ENCODE measurements at regions not wholly inside any gene's neighbourhood (a gene's known extent, or its start where the extent isn't known, plus 50 kb on each side); places are given as distances from the start of the nearest gene placed in this dataset.

GRCh38 chr2:236853585-236854051 lies 232.1 kb upstream of the COPS8 start:
- no peak for ATAC-seq
- Histone ChIP-seq H3K27ac (no peak overlapping the region), H3K27me3 (ENCODE audit: low read depth) (no peaks in the 10 kb centered on the region), H3K36me3 (no peaks in the 10 kb centered on the region), H3K9me3 (no peaks in the 10 kb centered on the region), H3K4me1 (no peaks in the 10 kb centered on the region), H3K4me3 (no peak overlapping the region)
- no peak for TF ChIP-seq CTCF (IDR thresholded peaks at IDR 0.05)
- intact Hi-C loops (cut with DNase I): no loop called here
- no peak for DNase-seq

GRCh38 chr2:236855176-236855865 lies 230.4 kb upstream of the COPS8 start:
- ATAC-seq: no peak
- DNase-seq: no peak
- Histone ChIP-seq H3K36me3 (no peaks in the 10 kb centered on the region), H3K27me3 (ENCODE audit: low read depth) (no peaks in the 10 kb centered on the region), H3K4me1 (no peaks in the 10 kb centered on the region), H3K9me3 (no peaks in the 10 kb centered on the region), H3K4me3 (no peak overlapping the region), H3K27ac (no peak overlapping the region)
- intact Hi-C loops (cut with DNase I): no loop called here
- TF ChIP-seq CTCF (IDR thresholded peaks at IDR 0.05): no peak

- intact Hi-C loops (cut with DNase I): no loop called here
- ATAC-seq (no peak), DNase-seq (no peak)
- Histone ChIP-seq H3K9me3 (no peaks in the 10 kb centered on the region), H3K27me3 (ENCODE audit: low read depth) (no peaks in the 10 kb centered on the region), H3K4me3 (no peak overlapping the region), H3K27ac (no peak overlapping the region), H3K4me1 (no peaks in the 10 kb centered on the region), H3K36me3 (no peaks in the 10 kb centered on the region)
- TF ChIP-seq CTCF (IDR thresholded peaks at IDR 0.05): no peak
Measured at GRCh38 chr2:236855866-236856847, 229.5 kb upstream of the COPS8 start.

- DNase-seq (no peak), ATAC-seq (no peak)
- H3K9me3 ChIP-seq: no peaks in the 10 kb centered on the region
- H3K4me1 ChIP-seq: no peaks in the 10 kb centered on the region
- no peak overlapping the region for H3K4me3 ChIP-seq
- no peak overlapping the region for H3K27ac ChIP-seq
- intact Hi-C loops (cut with DNase I): no loop called here
- no peaks in the 10 kb centered on the region for H3K36me3 ChIP-seq
- no peaks in the 10 kb centered on the region for H3K27me3 ChIP-seq (ENCODE audit: low read depth)
- no peak for TF ChIP-seq CTCF (IDR thresholded peaks at IDR 0.05)
Measured at GRCh38 chr2:236856848-236857235, 228.8 kb upstream of the COPS8 start.

GRCh38 chr2:236857246-236857645 lies 228.4 kb upstream of the COPS8 start:
- H3K4me3 ChIP-seq: no peak overlapping the region
- H3K9me3 ChIP-seq: no peaks in the 10 kb centered on the region
- no peaks in the 10 kb centered on the region for H3K36me3 ChIP-seq
- H3K4me1 ChIP-seq: no peaks in the 10 kb centered on the region
- intact Hi-C loops (cut with DNase I): no loop called here
- no peak for TF ChIP-seq CTCF (IDR thresholded peaks at IDR 0.05)
- ATAC-seq (no peak), DNase-seq (no peak)
- H3K27me3 ChIP-seq (ENCODE audit: low read depth): no peaks in the 10 kb centered on the region
- no peak overlapping the region for H3K27ac ChIP-seq

Data from lower lobe of right lung (tissue), 2 donors.